NB4 (cell line): ENCODE measurements at regions not wholly inside any gene's neighbourhood (a gene's known extent, or its start where the extent isn't known, plus 50 kb on each side); places are given as distances from the start of the nearest gene placed in this dataset.

Experiments
- DNase-seq: peaks from one replicate; pipeline ENCODE4 v3.0.0; 2010; ENCODE audit warnings: low read depth
- H3K4me3 ChIP-seq: one replicate; pipeline ENCODE4 v1.5.1; 2011; ENCODE audit warnings: mild to moderate bottlenecking, low read depth, low read length, moderate library complexity
- MYC ChIP-seq: IDR thresholded peaks from 2 replicates; pipeline ENCODE4 v1.6.1; 2011; ENCODE audit warnings: low read depth, low read length
- POLR2A ChIP-seq: IDR thresholded peaks from 2 replicates; pipeline ENCODE4 v1.6.1; 2011; ENCODE audit warnings: mild to moderate bottlenecking; ENCODE audit not compliant: insufficient read length; ENCODE audit errors: extremely low read depth
- TF ChIP-seq, protein P1 (sequence below): IDR thresholded peaks from 2 replicates; pipeline ENCODE4 v1.6.1; 2011; ENCODE audit warnings: low read depth, low read length
- TF ChIP-seq, protein P2 (sequence below): IDR thresholded peaks from one replicate; pipeline ENCODE4 v1.5.1; 2012; ENCODE audit warnings: low read depth, low read length

DNA sequence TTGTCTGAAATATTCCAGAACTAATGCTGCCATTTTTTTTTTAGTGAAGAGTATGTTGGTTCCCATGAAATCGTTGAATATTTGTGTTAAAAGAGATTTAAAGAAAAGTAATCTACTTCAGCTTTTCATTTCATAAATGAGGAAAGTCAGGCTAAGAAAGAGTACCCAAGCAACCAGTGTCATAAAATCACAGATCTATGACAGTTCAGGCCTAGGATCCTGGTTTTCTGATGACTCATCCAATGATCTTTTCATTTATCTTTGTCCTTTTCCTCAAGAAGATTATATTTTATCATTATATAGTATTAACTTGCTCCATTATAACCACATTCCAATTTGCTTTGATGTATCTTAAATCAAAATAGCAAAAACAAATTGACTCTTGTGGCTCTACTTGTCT lies 139.4 kb upstream of the HCCS start:
- H3K4me3 ChIP-seq: no peak overlapping the region
- no peak for DNase-seq
- TF ChIP-seq, protein P1, sequence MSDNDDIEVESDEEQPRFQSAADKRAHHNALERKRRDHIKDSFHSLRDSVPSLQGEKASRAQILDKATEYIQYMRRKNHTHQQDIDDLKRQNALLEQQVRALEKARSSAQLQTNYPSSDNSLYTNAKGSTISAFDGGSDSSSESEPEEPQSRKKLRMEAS: no peak
- TF ChIP-seq MYC (no peak), POLR2A (no peak)
- TF ChIP-seq, protein P2, sequence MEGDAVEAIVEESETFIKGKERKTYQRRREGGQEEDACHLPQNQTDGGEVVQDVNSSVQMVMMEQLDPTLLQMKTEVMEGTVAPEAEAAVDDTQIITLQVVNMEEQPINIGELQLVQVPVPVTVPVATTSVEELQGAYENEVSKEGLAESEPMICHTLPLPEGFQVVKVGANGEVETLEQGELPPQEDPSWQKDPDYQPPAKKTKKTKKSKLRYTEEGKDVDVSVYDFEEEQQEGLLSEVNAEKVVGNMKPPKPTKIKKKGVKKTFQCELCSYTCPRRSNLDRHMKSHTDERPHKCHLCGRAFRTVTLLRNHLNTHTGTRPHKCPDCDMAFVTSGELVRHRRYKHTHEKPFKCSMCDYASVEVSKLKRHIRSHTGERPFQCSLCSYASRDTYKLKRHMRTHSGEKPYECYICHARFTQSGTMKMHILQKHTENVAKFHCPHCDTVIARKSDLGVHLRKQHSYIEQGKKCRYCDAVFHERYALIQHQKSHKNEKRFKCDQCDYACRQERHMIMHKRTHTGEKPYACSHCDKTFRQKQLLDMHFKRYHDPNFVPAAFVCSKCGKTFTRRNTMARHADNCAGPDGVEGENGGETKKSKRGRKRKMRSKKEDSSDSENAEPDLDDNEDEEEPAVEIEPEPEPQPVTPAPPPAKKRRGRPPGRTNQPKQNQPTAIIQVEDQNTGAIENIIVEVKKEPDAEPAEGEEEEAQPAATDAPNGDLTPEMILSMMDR: no peak

DNA sequence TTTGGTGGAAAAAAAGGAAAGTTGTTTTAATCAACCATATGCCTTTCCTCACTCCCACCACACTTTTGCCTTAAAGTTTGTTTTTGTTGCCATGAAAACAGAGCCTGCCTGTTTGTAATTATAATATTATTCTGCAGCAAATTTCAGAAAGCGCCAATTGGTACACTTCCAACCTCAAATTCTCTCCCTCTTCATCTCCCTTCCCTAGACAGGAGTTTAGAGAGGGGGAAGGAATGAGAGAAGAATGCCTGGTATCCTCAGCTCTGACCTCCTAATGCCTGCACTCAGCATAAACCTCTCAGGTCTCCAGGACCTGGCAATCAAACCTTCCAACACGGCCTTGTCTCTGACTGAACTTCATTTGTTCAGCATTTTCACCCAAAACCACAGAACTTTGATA lies 138.4 kb upstream of the HCCS start:
- no peak for TF ChIP-seq POLR2A
- TF ChIP-seq, protein P1: no peak
- TF ChIP-seq, protein P2: no peak
- no peak for TF ChIP-seq MYC
- no peak for DNase-seq
- H3K4me3 ChIP-seq: no peak overlapping the region

DNA sequence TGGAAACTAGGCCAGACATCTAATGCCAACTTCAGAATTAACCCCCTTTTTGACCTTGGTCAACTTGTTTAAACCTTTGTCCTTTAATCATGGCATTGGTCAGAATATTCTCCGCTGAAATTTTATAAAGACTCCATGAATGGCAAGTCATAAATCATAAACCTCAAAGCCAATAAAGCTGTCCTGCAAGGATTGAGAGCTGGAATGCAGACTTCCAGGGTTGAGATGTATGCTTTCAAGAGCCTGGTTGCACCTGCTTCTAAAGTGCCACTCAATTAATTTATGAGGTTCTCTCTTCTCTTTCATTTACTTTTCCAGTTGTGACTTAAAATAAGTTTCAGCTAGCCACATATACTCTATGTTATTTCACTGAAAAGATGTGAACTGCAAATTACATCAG lies 136.2 kb upstream of the HCCS start:
- no peak for DNase-seq
- TF ChIP-seq, protein P1: no peak
- TF ChIP-seq, protein P2: no peak
- TF ChIP-seq MYC (no peak), POLR2A (no peak)
- H3K4me3 ChIP-seq: no peak overlapping the region

DNA sequence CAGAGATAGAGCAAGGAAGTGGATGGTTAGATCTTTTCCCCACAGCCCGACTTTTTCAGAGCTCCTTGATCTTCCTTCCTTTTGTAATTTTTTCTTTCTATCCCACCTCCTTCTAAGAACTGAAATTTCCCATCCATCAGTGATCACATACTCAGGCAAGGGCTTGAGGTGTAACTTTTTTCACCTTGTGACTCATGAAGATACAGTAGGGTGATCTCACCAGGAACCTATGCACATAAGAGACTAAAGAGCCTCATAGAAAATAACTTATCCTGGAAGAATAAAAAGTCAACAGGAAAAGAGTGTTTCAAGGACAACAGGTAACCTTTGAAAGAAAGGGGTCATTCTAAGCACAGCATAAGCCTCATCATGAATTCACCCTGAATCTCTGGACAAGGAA lies 131.2 kb upstream of the HCCS start:
- H3K4me3 ChIP-seq: no peak overlapping the region
- TF ChIP-seq MYC (no peak), POLR2A (no peak)
- TF ChIP-seq, protein P1: no peak
- TF ChIP-seq, protein P2: no peak
- no peak for DNase-seq

DNA sequence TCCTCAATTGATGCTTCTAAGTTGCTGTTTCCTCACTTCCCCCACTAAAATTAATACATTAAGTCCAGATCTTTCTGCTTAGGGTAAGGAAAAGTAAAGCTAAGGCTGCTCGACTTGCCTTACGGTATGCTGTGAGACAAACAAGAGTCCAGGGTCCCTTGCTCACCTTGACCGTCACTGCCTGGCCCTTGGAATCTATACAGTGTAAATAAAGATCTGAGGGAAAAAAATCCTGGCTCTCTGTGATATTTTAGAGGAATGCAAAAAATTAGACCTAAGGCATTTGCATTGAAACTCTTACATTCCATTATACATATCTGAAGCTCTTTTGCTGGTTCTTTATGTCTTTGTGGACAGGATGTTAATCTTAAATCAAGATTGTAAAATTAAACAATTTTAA lies 129.6 kb upstream of the HCCS start:
- no peak overlapping the region for H3K4me3 ChIP-seq
- DNase-seq: no peak
- TF ChIP-seq MYC (no peak), POLR2A (no peak)
- TF ChIP-seq, protein P2: no peak
- TF ChIP-seq, protein P1: no peak

DNA sequence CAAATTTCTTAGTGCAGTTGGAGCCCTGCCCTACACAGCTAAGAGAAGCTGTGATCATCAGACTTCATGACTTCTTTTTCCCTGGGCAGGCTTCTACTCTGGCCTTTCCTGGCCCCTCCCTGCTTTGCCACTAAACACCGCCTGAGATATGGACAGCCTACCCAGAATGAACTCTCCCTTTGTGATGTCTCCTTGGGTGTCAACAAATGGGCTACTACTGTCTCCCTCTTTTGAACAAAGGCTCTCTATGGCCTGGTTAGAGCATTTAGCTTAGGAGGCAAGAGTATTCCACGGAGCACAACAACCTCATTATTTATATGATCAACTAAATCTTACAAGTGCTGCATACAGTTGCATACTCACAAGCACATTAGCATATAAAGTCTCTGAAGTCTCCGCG lies 127.6 kb upstream of the HCCS start:
- TF ChIP-seq, protein P1: no peak
- no peak for TF ChIP-seq MYC
- no peak for TF ChIP-seq POLR2A
- TF ChIP-seq, protein P2: no peak
- DNase-seq: no peak
- H3K4me3 ChIP-seq: no peak overlapping the region
